Neural progenitor cell (in vitro differentiated cells): ENCODE measurements at regions not wholly inside any gene's neighbourhood (a gene's known extent, or its start where the extent isn't known, plus 50 kb on each side); places are given as distances from the start of the nearest gene placed in this dataset.

Experiments used
- CTCF ChIP-seq: fragments of 200-600 bp; sonication (generic); IDR thresholded peaks from 2 replicates; pipeline ENCODE4 v1.5.1; 2017; ENCODE audit warnings: antibody characterized with exemption, mild to moderate bottlenecking
- EZH2 ChIP-seq: fragments of 200-600 bp; sonication (generic); IDR thresholded peaks from 2 replicates; pipeline ENCODE4 v1.6.1; 2017; ENCODE audit warnings: antibody characterized with exemption, mild to moderate bottlenecking, moderate library complexity
- EZH2phosphoT487 ChIP-seq: fragments of 200-600 bp; sonication (generic); IDR thresholded peaks from 2 replicates; pipeline ENCODE4 v1.6.1; 2017; ENCODE audit warnings: antibody characterized with exemption

GRCh38 chr11:112587664-112588063, 327.0 kb upstream of the PLET1 start:
- TF ChIP-seq CTCF (no peak), EZH2phosphoT487 (no peak), EZH2 (no peak)
